ENCODE measurements at regions not wholly inside any gene's neighbourhood (a gene's known extent, or its start where the extent isn't known, plus 50 kb on each side); places are given as distances from the start of the nearest gene placed in this dataset.

GRCh38 chr5:29379619-29380018 is 1813.9 kb upstream of the CDH6 start:
- TF ChIP-seq CTCF (IDR thresholded peaks at IDR 0.05; ENCODE audit: insufficient read depth, low read length) (no peak), REST (IDR thresholded peaks at IDR 0.05; ENCODE audit: insufficient replicate concordance, low read depth) (no peak), POLR2AphosphoS5 (IDR thresholded peaks at IDR 0.05; ENCODE audit: low read depth) (no peak), SPI1 (IDR thresholded peaks at IDR 0.05; ENCODE audit: borderline replicate concordance, low read depth) (no peak), GABPA (IDR thresholded peaks at IDR 0.05; ENCODE audit: low read depth) (no peak)

Data from HL-60 (cell line).